ENCODE measurements at regions not wholly inside any gene's neighbourhood (a gene's known extent, or its start where the extent isn't known, plus 50 kb on each side); places are given as distances from the start of the nearest gene placed in this dataset.

- no peak for DNase-seq (ENCODE audit: low read depth)
- H3K4me3 ChIP-seq (ENCODE audit: control insufficient read depth, low read depth, low read length), result no peak overlapping the region
- no peak for TF ChIP-seq CTCF (IDR thresholded peaks at IDR 0.05; ENCODE audit: control insufficient read depth, insufficient read depth, low read depth, low read length, missing control alignments)
These were observed 157.9 kb downstream of the UQCRFS1 start for GRCh38 chr19:29054886-29055675.

GRCh38 chr19:29048873-29049272 is 164.1 kb downstream of the UQCRFS1 start:
- H3K4me3 ChIP-seq (ENCODE audit: control insufficient read depth, low read depth, low read length), result no peak overlapping the region
- no peak for DNase-seq (ENCODE audit: low read depth)
- no peak for TF ChIP-seq CTCF (IDR thresholded peaks at IDR 0.05; ENCODE audit: control insufficient read depth, insufficient read depth, low read depth, low read length, missing control alignments)

GRCh38 chr19:29045679-29046254 is 167.2 kb downstream of the UQCRFS1 start:
- H3K4me3 ChIP-seq (ENCODE audit: control insufficient read depth, low read depth, low read length), result no peak overlapping the region
- no peak for DNase-seq (ENCODE audit: low read depth)
- TF ChIP-seq CTCF (IDR thresholded peaks at IDR 0.05; ENCODE audit: control insufficient read depth, insufficient read depth, low read depth, low read length, missing control alignments), result no peak

GRCh38 chr19:29044037-29044436 is 168.9 kb downstream of the UQCRFS1 start:
- no peak for TF ChIP-seq CTCF (IDR thresholded peaks at IDR 0.05; ENCODE audit: control insufficient read depth, insufficient read depth, low read depth, low read length, missing control alignments)
- DNase-seq (ENCODE audit: low read depth), result no peak
- no peak overlapping the region for H3K4me3 ChIP-seq (ENCODE audit: control insufficient read depth, low read depth, low read length)

- TF ChIP-seq CTCF (IDR thresholded peaks at IDR 0.05; ENCODE audit: control insufficient read depth, insufficient read depth, low read depth, low read length, missing control alignments), result no peak
- no peak overlapping the region for H3K4me3 ChIP-seq (ENCODE audit: control insufficient read depth, low read depth, low read length)
- DNase-seq (ENCODE audit: low read depth), result no peak
These were observed 170.5 kb downstream of the UQCRFS1 start for GRCh38 chr19:29042450-29042849.

GRCh38 chr19:29040951-29041350 is 172.0 kb downstream of the UQCRFS1 start:
- no peak for TF ChIP-seq CTCF (IDR thresholded peaks at IDR 0.05; ENCODE audit: control insufficient read depth, insufficient read depth, low read depth, low read length, missing control alignments)
- no peak overlapping the region for H3K4me3 ChIP-seq (ENCODE audit: control insufficient read depth, low read depth, low read length)
- no peak for DNase-seq (ENCODE audit: low read depth)
